ENCODE measurements at regions not wholly inside any gene's neighbourhood (a gene's known extent, or its start where the extent isn't known, plus 50 kb on each side); places are given as distances from the start of the nearest gene placed in this dataset.
"Not testable (repeated sequence)": the region's sequence is repeated elsewhere in the genome, so short reads cannot be mapped to it uniquely, and the experiment has no call there.

GRCh38 chr4:164648849-164649212 lies 105.1 kb upstream of the SMIM31 start:
- Histone ChIP-seq H3K9me3 (ENCODE audit: low read length) (no peaks in the 10 kb centered on the region), H3K27me3 (ENCODE audit: insufficient read depth, low read length) (no peaks in the 10 kb centered on the region), H3K4me3 (ENCODE audit: low read length) (no peak overlapping the region), H2AFZ (ENCODE audit: low read depth, low read length) (no peak overlapping the region), H3K36me3 (ENCODE audit: insufficient read depth, low read length) (no peaks in the 10 kb centered on the region), H3K4me1 (ENCODE audit: insufficient read depth, low read length) (no peaks in the 10 kb centered on the region)

GRCh38 chr4:164659765-164660164 lies 94.2 kb upstream of the SMIM31 start:
- Histone ChIP-seq H3K9me3 (ENCODE audit: low read length) (no peaks in the 10 kb centered on the region), H3K4me3 (ENCODE audit: low read length) (no peak overlapping the region), H3K36me3 (ENCODE audit: insufficient read depth, low read length) (no peaks in the 10 kb centered on the region), H3K27me3 (ENCODE audit: insufficient read depth, low read length) (no peaks in the 10 kb centered on the region), H3K4me1 (ENCODE audit: insufficient read depth, low read length) (no peaks in the 10 kb centered on the region), H2AFZ (ENCODE audit: low read depth, low read length) (no peak overlapping the region)

GRCh38 chr4:164676152-164676551 lies 77.8 kb upstream of the SMIM31 start:
- not testable (repeated sequence) for H3K4me1 ChIP-seq (ENCODE audit: insufficient read depth, low read length); H3K4me3 ChIP-seq (ENCODE audit: low read length); H3K27me3 ChIP-seq (ENCODE audit: insufficient read depth, low read length); H3K9me3 ChIP-seq (ENCODE audit: low read length); H2AFZ ChIP-seq (ENCODE audit: low read depth, low read length); H3K36me3 ChIP-seq (ENCODE audit: insufficient read depth, low read length)

- H3K27me3 ChIP-seq (ENCODE audit: insufficient read depth, low read length) = no peaks in the 10 kb centered on the region
- H3K9me3 ChIP-seq (ENCODE audit: low read length) = no peaks in the 10 kb centered on the region
- no peaks in the 10 kb centered on the region for H3K4me1 ChIP-seq (ENCODE audit: insufficient read depth, low read length)
- no peak overlapping the region for H2AFZ ChIP-seq (ENCODE audit: low read depth, low read length)
- H3K36me3 ChIP-seq (ENCODE audit: insufficient read depth, low read length) = no peaks in the 10 kb centered on the region
- H3K4me3 ChIP-seq (ENCODE audit: low read length) = no peak overlapping the region
Measured at GRCh38 chr4:164683040-164683439, 70.9 kb upstream of the SMIM31 start.

DNA sequence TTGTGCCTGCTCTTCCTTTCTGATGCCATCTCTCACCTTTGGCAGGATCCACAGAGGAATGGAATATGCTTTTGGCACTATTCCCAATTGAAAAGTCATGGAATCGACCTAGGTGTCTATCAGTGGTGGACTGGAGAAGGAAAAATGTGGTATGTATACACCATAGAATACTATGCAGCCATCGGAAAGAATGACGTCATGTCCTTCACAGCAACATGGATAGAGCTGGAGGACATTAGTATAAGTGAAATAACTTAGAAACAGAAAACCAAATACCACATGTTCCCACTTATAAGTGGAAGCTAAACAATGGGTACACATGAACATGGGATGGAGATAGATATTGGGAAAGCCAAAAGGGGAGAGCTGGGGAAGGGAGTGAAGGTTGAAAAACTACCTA lies 58.3 kb upstream of the SMIM31 start:
- no peaks in the 10 kb centered on the region for H3K36me3 ChIP-seq (ENCODE audit: insufficient read depth, low read length)
- no peaks in the 10 kb centered on the region for H3K27me3 ChIP-seq (ENCODE audit: insufficient read depth, low read length)
- H3K9me3 ChIP-seq (ENCODE audit: low read length) = no peaks in the 10 kb centered on the region
- H3K4me1 ChIP-seq (ENCODE audit: insufficient read depth, low read length) = no peaks in the 10 kb centered on the region
- no peak overlapping the region for H3K4me3 ChIP-seq (ENCODE audit: low read length)
- no peak overlapping the region for H2AFZ ChIP-seq (ENCODE audit: low read depth, low read length)

DNA sequence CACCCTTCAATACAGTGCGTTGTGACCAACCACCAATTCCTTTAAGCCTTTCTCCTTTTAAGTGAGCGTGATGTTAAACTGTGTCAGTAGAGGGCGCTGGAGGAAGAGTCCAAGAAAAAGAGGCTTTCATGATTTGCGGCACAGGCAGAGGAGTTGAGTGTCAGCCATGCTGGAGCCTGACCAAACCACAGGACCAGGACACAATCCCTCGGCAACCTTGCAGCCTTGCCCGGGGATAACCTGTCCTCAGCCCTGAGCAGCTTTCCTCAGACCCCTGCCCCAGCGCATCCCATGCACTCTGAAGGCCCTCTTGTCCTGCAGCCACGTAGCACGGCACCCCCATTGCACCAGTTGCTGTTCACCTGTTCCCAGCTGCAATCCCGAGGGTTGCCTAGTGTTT lies 53.5 kb upstream of the SMIM31 start:
- H3K4me3 ChIP-seq (ENCODE audit: low read length) = no peak overlapping the region
- no peaks in the 10 kb centered on the region for H3K4me1 ChIP-seq (ENCODE audit: insufficient read depth, low read length)
- no peak overlapping the region for H2AFZ ChIP-seq (ENCODE audit: low read depth, low read length)
- H3K9me3 ChIP-seq (ENCODE audit: low read length) = no peaks in the 10 kb centered on the region
- no peaks in the 10 kb centered on the region for H3K36me3 ChIP-seq (ENCODE audit: insufficient read depth, low read length)
- no peaks in the 10 kb centered on the region for H3K27me3 ChIP-seq (ENCODE audit: insufficient read depth, low read length)

DNA sequence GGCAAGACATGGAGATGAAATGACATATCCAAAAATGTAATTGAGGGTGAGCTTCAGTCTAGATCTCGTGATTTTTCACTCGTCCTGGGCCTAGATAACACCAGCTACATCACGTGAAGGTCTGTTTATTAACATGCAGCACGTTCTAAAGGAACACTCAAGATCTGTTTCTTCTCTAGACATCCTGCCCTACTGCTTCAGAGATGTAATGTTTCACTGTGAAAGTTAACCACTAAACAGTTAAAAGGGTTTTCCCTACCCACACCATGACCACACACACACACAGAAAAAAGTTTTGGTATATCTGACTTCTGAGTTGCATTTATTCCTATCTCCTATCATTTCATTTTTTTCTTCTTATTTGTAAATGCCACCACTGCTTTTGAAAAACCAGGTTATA lies 52.3 kb upstream of the SMIM31 start:
- no peaks in the 10 kb centered on the region for H3K36me3 ChIP-seq (ENCODE audit: insufficient read depth, low read length)
- no peak overlapping the region for H3K4me3 ChIP-seq (ENCODE audit: low read length)
- H2AFZ ChIP-seq (ENCODE audit: low read depth, low read length) = no peak overlapping the region
- H3K27me3 ChIP-seq (ENCODE audit: insufficient read depth, low read length) = no peaks in the 10 kb centered on the region
- H3K4me1 ChIP-seq (ENCODE audit: insufficient read depth, low read length) = no peaks in the 10 kb centered on the region
- H3K9me3 ChIP-seq (ENCODE audit: low read length) = no peaks in the 10 kb centered on the region
